ENCODE measurements at regions not wholly inside any gene's neighbourhood (a gene's known extent, or its start where the extent isn't known, plus 50 kb on each side); places are given as distances from the start of the nearest gene placed in this dataset.

GRCh38 chrX:147333821-147334220 lies 519.3 kb upstream of the CXorf51A start:
- TF ChIP-seq, protein P1, sequence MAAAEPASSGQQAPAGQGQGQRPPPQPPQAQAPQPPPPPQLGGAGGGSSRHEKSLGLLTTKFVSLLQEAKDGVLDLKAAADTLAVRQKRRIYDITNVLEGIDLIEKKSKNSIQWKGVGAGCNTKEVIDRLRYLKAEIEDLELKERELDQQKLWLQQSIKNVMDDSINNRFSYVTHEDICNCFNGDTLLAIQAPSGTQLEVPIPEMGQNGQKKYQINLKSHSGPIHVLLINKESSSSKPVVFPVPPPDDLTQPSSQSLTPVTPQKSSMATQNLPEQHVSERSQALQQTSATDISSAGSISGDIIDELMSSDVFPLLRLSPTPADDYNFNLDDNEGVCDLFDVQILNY (CRISPR knock-in tag; IDR thresholded peaks at IDR 0.05), result no peak
- no peak for TF ChIP-seq CREB1 (CRISPR knock-in tag; IDR thresholded peaks at IDR 0.05)
- TF ChIP-seq, protein P2, sequence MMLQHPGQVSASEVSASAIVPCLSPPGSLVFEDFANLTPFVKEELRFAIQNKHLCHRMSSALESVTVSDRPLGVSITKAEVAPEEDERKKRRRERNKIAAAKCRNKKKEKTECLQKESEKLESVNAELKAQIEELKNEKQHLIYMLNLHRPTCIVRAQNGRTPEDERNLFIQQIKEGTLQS (CRISPR knock-in tag; conservative IDR thresholded peaks at IDR 0.05), result no peak
- TF ChIP-seq, protein P3, sequence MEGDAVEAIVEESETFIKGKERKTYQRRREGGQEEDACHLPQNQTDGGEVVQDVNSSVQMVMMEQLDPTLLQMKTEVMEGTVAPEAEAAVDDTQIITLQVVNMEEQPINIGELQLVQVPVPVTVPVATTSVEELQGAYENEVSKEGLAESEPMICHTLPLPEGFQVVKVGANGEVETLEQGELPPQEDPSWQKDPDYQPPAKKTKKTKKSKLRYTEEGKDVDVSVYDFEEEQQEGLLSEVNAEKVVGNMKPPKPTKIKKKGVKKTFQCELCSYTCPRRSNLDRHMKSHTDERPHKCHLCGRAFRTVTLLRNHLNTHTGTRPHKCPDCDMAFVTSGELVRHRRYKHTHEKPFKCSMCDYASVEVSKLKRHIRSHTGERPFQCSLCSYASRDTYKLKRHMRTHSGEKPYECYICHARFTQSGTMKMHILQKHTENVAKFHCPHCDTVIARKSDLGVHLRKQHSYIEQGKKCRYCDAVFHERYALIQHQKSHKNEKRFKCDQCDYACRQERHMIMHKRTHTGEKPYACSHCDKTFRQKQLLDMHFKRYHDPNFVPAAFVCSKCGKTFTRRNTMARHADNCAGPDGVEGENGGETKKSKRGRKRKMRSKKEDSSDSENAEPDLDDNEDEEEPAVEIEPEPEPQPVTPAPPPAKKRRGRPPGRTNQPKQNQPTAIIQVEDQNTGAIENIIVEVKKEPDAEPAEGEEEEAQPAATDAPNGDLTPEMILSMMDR (IDR thresholded peaks at IDR 0.05), result no peak
- TF ChIP-seq ESRRA (CRISPR knock-in tag; IDR thresholded peaks at IDR 0.05; ENCODE audit: borderline replicate concordance), result no peak
- TF ChIP-seq TEAD4 (CRISPR knock-in tag; IDR thresholded peaks at IDR 0.05), result no peak
- TF ChIP-seq, protein P4, sequence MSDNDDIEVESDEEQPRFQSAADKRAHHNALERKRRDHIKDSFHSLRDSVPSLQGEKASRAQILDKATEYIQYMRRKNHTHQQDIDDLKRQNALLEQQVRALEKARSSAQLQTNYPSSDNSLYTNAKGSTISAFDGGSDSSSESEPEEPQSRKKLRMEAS (CRISPR knock-in tag; IDR thresholded peaks at IDR 0.05), result no peak
- no peak for TF ChIP-seq FOXK1 (CRISPR knock-in tag; IDR thresholded peaks at IDR 0.05)
- no peak for TF ChIP-seq NR3C1 (CRISPR knock-in tag; conservative IDR thresholded peaks at IDR 0.05; ENCODE audit: low read depth)
- TF ChIP-seq ZNF512 (CRISPR knock-in tag; IDR thresholded peaks at IDR 0.05; ENCODE audit: borderline replicate concordance), result no peak
- no peak for TF ChIP-seq SMAD4 (CRISPR knock-in tag; IDR thresholded peaks at IDR 0.05)
- no peak for TF ChIP-seq ZNF138 (CRISPR knock-in tag; conservative IDR thresholded peaks at IDR 0.05)
- TF ChIP-seq ATF1 (CRISPR knock-in tag; IDR thresholded peaks at IDR 0.05), result no peak
- no peak for TF ChIP-seq OVOL2 (CRISPR knock-in tag; IDR thresholded peaks at IDR 0.05; ENCODE audit: borderline replicate concordance)
